ENCODE measurements at regions not wholly inside any gene's neighbourhood (a gene's known extent, or its start where the extent isn't known, plus 50 kb on each side); places are given as distances from the start of the nearest gene placed in this dataset.

DNA sequence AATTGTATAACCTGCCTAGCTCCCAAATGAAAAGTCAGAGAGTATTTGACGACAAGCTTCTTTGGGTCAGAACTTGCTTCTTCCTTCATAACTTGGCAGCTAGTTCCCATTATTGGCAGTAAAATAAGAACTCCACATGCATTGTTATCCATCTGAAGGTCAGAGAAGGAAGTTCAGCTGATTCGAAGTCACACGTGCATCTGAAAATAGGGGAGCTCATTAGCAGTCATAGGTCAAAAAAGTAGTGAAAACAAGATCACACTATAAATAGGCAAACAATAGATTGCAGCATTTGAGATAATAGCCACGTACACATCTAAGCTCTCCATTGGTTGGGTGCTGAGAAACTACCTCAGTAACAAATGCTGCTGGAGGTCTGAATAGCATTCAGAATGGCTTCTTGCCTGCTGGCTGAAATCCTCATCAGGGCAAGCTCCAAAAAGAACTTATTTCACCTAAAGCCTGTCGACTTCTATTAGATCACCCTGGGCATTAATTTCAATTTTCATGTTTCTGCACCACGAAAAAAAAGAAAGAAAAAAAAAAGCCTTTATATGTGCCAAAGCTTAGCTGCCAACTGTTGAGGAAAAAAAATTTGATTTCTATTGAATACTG lies 1492.9 kb upstream of the CELF4 start:
- DNase-seq (ENCODE audit: insufficient read length, low spot score): no peak
- FAIRE-seq: no peak

DNA sequence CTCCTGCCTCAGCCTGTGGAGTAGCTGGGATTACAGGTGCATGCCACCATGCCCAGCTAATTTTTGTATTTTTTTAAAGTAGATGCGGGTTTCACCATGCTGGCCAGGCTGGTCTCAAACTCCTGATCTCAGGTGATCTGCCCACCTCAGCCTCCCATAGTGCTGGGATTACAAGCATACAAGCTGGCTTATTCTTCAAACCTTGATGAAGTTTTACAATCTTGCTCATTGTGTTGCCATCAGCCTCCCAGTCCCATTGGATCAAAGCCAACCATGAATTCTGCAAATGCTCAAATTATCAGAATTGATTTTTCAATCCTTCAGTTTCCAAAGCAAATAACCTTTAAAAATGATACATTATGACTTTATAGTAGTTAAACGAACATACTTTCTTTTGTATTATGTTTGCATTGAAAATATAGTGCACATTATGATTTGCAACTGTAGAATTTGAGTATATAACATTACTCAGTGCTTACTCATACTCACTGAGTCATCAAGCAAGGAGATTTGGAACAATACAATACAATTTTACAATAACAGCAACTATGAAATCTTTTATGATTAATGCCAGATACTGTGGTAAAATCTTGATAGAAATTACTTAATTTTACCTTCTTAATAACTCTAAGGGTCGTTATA lies 1491.9 kb upstream of the CELF4 start:
- FAIRE-seq: no peak
- no peak for DNase-seq (ENCODE audit: insufficient read length, low spot score)

DNA sequence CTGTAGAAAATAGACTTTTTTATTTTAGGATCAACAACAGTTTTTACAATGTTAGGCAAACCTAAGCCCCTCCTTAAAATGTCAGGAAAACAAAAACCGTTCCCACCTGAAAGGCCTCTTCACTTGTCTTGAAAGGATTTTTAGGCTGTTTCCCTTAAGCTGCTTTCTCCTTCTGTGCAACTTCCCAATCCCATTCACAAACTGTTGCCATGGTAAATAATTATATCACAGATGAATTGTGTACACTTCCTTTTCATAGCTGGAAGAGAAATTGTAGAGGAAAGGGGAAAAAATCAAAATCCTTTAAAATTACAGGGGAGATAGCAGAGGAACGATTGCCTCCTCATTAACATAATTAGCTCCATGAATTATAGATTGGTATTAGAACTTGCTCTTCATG lies 1488.0 kb upstream of the CELF4 start:
- FAIRE-seq: no peak
- no peak for DNase-seq (ENCODE audit: insufficient read length, low spot score)

DNA sequence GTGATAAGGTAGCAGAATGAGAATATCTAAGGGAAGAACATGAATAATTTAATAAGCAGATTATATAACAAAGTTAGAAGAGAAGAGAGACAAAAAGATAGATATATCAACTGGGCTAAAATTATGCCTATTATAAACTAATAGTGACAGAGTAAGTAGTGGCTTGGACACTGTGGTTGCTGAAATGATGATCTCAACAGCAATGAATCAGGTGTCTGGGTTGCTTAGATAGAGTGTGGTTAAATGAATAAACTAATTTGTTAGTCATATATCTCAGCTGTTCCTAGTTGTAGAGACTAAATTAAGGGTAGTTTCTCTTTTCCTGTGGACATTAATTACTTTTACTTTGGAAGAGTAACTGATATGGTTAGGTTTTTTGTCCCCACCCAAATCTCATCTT lies 1485.4 kb upstream of the CELF4 start:
- FAIRE-seq: no peak
- DNase-seq (ENCODE audit: insufficient read length, low spot score): no peak

DNA sequence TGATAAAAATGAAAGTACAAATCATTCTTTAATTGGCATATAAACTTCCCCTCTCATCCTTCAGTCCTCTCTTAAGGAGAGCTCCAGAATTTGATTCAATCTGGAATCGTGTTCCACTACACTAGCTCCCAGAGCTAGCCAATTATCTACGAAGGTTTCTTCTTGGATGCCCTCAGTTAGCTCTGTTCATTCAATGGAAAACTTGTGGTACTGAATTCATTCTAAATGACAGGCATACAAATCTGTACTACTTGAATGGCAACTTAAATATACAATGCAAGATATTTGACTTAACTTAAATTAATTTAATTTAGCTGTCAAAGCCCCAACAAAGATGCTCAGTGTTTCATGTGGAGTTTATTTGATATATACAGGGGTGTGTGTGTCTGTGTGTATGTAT lies 1474.2 kb upstream of the CELF4 start:
- FAIRE-seq: no peak
- no peak for DNase-seq (ENCODE audit: insufficient read length, low spot score)

DNA sequence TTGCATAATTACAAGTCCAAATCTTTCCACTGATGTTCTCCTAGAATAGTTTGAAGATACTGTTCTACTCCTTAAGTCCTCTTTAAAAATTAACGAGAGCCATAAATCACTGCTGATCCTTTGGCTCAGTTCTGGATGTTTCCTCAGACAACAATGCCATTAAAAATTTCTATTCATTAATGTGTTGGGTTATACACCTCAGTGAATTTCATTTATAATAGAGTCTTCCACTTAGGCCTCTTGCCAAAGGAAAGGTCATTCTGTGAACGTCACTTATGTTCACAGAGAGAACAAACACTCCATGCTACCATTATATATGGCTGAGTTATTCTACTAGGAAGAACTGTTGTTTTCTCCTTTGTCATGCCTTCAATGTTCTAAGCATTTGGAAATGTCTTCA lies 1472.3 kb upstream of the CELF4 start:
- no peak for DNase-seq (ENCODE audit: insufficient read length, low spot score)
- no peak for FAIRE-seq

DNA sequence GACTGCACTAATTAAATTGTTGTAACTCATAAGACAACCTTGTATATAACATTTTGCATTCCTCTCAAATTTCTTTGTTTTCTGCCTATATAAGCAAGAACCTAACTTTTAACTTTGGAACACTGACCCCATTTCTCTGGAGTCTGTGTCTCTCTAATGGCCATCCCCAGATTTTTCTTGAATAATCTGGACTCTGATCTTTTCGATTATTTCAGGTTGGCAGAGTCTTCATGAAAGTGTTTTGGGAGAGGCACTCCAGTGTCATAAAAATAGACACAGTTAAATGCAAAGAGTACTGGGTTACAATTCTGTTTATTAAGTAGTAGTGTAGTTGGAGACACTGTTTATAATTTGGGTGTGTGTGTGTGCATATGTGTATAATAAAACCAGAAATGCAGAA lies 1467.7 kb upstream of the CELF4 start:
- DNase-seq (ENCODE audit: insufficient read length, low spot score) (no peak), FAIRE-seq (no peak)

DNA sequence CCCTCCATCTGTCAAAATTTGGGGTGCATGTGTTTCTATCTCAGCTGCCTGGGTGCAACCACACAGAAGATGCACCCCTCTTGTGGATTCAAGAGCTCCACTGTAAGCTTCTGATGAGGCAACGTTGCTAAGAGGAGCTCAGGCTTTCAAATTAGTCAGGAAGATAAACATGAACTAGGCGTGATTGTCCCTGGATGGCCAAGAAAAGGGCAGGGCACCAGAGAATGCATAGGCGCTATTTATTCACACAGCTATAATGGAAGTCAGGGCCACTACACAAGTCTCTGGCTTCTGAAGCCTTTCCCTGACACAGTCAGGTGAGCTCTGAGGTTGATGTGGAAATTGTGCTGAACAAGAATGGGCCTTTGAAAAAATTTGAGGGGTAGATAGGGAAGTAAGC lies 1466.0 kb upstream of the CELF4 start:
- DNase-seq (ENCODE audit: insufficient read length, low spot score) (no peak), FAIRE-seq (no peak)

DNA sequence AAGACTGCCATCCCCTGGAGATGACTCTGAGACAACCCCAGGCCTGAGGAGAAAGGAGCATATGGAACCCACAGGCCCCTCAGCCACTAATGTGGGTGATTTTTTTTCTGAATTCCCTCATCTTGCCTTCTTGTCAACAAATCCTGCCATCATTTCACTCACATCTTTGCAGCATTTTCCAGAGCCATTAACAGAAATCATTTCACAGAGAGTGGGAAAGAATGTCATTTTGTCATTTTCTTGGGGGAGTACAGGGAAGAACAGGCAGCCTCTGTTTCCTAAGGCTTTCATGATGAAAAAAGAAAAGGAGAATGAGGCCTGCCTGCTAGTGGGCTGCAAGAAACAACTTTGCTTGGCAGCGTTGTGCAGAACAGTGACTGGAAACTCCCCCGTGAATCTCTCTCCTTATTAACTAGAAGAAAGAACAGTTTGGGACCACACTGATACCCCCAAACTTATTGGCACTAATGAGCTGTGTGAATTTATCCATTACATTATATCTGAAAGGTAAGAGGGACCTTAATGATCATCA lies 1464.6 kb upstream of the CELF4 start:
- FAIRE-seq (no peak), DNase-seq (ENCODE audit: insufficient read length, low spot score) (no peak)

DNA sequence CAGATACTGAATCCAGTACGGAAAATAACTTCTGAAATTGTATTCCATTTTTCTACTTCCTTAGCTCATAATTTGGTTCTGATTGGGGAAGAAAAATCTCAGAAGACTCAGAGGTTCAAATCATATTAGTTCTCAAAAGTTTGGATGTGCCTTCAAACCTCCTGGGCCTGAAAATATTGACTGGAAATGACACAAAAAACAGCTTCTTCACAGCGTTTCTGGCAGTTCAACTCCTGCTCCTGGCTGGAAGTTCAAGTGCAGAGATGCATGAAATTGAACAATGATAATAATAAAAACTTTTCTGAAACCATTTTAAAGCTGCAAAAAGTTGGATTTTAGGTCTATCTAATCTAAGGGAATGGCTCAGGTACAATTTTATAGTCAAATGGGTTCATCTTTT lies 1459.9 kb upstream of the CELF4 start:
- DNase-seq (ENCODE audit: insufficient read length, low spot score): no peak
- FAIRE-seq: no peak

DNA sequence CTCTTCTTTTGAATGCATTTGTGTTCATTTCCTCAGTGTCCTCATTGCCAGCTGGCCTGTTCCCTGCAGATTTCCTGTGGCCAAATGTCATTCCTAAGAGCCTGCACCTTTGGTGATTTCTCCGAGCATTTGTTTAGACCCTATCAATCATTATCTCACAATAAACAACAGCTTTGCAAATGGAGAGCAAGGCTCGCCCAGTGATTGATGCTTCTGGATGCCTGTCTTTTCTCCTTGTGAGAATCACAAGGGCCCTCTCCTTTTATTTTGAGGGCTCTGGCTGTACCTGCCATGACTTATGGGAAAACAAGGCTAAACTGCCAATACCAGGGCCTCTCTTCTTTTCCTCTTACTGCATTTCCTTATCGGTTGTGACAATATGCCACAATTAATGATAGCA lies 1454.4 kb upstream of the CELF4 start:
- no peak for FAIRE-seq

DNA sequence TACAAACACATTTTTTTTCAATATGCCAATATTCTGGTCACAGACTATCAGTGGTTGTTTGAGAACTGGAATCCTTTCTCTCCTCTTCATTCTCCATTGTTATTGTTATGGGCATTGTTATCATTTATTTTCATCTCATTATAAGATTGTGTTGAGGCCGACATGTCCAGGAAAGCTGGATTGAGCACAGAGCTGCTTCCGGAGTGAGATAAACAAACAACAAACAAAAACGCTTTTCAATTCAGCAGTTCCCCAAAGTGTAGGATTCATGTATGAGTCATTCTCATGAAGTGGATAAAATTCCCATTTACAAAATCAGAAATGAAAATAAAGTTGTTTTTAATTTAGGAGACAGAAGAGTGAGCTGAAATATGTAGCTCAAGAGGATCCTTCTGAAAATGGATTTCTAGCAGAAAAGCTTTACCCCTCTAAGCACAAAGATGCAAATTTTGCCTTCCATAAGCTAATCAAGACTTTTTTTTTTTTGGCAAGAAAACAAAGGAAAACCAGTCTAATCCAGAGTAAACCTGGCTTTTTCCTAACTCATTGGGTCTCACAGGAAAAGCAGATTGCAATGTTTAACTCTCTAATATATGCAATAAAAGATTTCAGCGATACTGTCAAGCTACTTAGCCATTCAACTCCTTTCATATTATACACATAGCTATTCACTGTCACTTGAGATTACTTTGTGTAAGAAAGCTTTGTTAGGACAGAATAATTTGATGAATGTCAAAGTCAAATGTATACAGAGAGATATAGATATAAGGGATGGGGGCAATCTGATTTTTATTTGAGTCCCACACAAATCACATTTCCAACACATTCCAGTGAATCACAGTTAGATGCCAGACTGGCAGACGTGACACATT lies 1441.7 kb upstream of the CELF4 start:
- DNase-seq (ENCODE audit: insufficient read length, low spot score) (no peak), FAIRE-seq (no peak)

More for the DNA sequence above, 1454.4 kb upstream of the CELF4 start:
- DNase-seq (ENCODE audit: insufficient read length, low spot score): no peak

DNA sequence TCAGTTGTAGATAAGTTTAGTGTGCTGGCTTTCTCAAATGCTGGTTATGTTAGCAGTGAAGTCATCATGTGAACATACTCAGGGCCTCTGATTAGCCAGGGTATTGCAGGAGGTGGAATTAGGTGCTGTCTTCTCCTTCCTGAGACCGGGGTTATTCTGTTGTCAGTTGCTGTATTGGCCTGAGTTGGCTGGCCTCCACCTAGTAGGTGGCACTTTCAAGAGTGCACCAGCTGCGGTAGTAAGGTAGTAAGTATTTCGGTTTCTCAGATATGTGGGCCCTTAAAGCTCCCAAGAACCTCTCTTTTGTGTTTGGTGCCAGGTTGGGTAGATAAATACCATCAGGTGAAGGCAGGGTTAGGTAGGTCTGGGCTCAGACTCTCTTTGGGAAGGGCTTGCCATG lies 1430.5 kb upstream of the CELF4 start:
- FAIRE-seq: no peak
- DNase-seq (ENCODE audit: insufficient read length, low spot score): no peak

DNA sequence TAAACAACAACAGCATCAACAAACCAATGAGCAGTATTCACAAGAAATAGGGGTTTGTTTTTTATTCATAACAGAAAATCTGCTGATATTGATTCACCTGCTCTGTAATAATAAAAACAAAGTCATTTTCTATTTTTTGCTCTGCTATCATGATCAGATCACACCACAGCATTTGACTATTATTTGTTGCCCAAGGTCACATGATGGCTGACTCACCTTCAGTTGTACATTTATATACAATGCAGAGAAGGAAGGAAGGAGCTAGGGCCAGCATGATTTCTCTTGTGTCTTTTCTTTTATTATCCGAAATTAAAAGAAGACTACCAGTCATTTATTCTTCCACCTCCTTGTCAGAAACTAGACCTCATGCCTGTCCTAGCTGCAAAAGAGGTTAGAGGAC lies 1427.7 kb upstream of the CELF4 start:
- DNase-seq (ENCODE audit: insufficient read length, low spot score) (no peak), FAIRE-seq (no peak)

DNA sequence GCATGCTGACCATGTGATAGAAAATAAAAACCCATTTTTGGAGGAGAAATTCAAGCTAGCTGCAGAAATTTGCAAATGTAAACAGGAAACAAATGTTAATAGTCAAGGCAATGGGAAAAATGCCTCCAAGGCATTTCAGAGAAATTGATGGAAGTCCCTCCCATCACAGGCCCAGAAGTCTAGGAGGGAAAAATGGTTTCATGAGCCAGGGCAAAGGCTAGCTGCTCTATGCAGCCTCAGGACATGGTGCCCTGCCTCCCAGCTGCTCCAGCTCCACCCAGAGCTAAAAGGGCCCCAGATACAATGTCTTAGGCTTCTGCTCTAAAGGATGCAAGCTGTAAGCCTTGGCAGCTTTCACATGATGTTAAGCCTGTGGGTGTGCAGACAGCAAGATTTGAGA lies 1419.4 kb upstream of the CELF4 start:
- FAIRE-seq: no peak

DNA sequence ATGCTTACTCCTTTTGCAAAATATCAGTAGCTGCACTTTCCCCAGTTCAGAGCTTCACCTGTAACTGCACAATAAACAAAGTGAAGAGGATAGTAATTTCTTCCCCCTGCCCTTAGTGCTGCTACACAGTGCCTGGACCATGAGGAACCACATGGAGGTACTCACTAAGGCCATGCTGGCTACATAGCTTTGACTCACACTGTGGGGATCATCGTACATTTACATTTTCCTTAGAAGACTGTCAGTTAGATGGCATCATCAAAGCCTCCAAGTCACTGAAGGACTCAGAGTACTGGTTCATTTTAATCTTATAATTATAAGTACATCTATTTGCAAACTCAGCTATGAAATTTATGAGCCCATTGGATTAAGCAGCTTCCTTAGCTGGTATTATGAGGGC lies 1416.5 kb upstream of the CELF4 start:
- no peak for FAIRE-seq
- DNase-seq (ENCODE audit: insufficient read length, low spot score): no peak

More for the DNA sequence above, 1419.4 kb upstream of the CELF4 start:
- no peak for DNase-seq (ENCODE audit: insufficient read length, low spot score)

DNA sequence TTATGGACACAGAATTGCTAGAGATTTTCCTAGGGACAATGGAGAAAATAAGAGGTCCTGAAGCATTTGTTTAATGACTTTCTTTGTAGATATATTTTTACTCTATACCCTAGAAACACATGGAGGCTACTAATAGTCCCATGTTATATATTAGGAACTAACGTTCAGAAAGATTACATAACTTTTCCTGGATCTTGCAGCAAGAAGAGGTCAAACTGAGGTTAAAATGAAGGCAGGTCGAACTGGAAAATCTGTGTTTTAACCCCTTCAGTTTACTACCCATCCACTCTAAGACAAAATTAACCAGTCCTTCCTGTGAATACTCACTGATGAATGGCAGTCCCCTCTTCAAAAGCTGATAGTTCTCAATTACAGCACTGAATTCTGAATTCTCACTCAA lies 1415.8 kb upstream of the CELF4 start:
- FAIRE-seq (no peak), DNase-seq (ENCODE audit: insufficient read length, low spot score) (no peak)

DNA sequence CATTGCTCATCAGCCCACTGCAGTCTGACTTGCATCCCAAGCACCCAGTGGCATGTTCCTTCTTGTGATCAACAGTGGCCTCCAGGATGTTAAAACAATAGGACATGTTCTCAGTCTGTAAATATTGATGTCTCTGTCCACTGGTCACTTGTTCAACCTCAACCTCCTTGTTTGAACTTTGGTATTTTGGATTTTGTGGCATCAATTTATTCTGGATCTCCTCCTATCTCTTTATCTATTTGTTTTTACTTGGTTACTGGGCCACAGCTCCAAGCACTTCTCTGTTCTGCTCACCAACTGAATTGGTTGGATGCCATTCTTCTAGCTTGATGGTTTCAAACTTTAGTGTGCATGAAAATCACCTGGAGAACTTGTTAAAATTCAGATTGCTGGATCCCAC lies 1414.8 kb upstream of the CELF4 start:
- DNase-seq (ENCODE audit: insufficient read length, low spot score) (no peak), FAIRE-seq (no peak)

DNA sequence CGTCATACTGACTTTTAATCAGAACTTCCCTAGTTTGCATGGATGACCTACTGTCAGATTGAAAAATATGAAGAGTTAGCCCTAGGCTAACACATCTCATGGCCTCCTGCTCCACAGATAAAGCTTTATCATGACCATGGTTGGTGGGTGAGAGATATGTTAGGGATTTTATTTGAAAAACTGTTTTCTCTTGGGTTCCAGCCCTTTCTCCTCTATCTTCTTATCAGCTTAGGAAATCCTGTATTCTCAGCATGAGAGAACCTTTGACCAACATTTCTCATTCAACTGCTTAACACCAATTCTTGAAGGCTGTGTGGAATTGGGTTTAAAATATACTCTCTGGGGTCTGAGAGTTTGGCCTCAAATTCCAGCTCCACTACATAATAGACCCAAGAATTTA lies 1407.0 kb upstream of the CELF4 start:
- DNase-seq (ENCODE audit: insufficient read length, low spot score) (no peak), FAIRE-seq (no peak)

DNA sequence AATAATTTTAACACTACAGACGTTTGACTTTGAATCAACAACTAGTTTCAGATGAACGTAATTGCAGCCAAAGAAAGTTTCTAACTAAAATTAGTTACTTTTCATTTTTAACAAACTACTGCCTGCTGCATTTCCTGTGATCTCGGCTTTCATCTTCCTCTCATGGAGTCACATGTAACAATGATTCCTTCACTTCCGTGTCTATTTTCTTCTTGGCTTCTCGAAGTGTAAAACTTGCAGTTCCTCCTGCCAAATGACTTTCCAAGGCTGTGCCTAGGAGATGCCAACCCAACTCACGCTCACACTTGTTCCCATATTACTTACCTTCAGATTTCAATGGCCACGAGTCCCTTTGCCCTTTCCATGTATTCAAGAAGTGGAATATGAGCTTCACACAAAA lies 1406.3 kb upstream of the CELF4 start:
- no peak for FAIRE-seq
- no peak for DNase-seq (ENCODE audit: insufficient read length, low spot score)

DNA sequence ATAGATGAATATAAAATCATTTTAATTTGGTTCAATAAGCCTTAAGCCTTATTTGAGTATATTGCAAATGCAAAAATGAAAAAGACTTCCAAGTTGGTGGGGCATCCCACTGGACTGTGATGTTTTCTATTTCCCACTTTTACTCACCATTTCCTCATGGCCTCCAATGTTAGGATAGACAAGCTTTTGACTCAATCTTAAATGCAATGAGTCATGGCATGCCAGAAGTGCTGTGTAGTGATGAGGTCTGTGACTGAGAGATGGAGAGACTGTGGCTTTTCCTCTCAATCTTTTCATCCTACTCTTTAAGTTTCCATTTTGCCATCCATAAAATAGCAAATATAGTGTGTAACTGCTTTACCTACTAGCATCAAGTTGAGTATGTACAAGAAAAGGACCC lies 1401.2 kb upstream of the CELF4 start:
- no peak for DNase-seq (ENCODE audit: insufficient read length, low spot score)
- FAIRE-seq: no peak
